ENCODE measurements at regions not wholly inside any gene's neighbourhood (a gene's known extent, or its start where the extent isn't known, plus 50 kb on each side); places are given as distances from the start of the nearest gene placed in this dataset.

- no peak overlapping the region for H3K4me3 Mint-ChIP-seq
- H3K27ac Mint-ChIP-seq = no peak overlapping the region
Observed at GRCh38 chr11:11085580-11085979, 227.7 kb upstream of the ZBED5 start.

DNA sequence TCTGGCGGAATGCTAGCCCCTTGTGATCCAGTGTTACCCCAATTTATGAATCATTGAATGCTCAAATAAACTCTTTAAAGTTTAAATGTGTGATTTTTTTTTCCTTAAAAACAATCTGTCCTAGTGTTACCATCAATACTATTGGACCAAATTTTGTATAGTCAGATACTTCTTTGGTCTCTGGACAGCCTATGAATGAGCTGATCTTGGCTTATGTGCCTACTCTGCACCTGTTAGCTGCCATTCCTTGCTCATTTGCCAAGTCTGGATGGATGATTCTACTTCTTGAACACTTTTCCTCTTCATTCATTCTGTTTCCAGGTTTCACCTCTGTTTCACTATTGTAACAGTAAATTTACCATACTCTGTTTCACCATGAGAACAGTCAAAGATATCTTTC, 226.5 kb upstream of the ZBED5 start:
- Mint-ChIP-seq H3K27ac (no peak overlapping the region), H3K4me3 (no peak overlapping the region)
- no peak for DNase-seq

More at GRCh38 chr11:11085580-11085979, 227.7 kb upstream of the ZBED5 start:
- Mint-ChIP-seq H3K4me1 (ENCODE audit: low read depth) (no peaks in the 10 kb centered on the region), H3K36me3 (ENCODE audit: low read depth) (no peaks in the 10 kb centered on the region), H3K9me3 (peaks cover 5% of the 10 kb centered on the region), H3K27me3 (no peaks in the 10 kb centered on the region)
- no peak for DNase-seq

DNA sequence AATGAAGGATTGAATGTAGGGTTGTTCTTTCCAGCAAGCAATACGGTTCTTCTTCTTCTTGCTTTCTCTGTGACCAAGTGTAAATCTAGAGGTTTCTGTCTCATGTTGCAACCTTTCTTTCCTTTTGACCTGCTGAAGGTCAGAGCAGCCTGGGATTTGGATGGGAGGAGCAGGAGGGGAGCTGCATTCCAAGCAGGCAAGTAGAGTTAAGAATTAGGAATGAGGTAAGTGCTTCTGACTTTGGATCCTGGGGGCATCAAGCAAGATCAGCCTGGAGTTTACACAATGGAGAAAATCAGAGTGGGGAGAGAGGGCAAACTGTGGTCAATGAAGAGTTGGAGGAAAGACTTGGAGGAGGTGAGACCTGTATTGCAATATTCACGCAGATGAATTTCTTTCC, 225.6 kb upstream of the ZBED5 start:
- DNase-seq = no peak
- H3K4me1 Mint-ChIP-seq (ENCODE audit: low read depth) = no peaks in the 10 kb centered on the region
- H3K27me3 Mint-ChIP-seq = no peaks in the 10 kb centered on the region
- H3K4me3 Mint-ChIP-seq = no peak overlapping the region
- H3K9me3 Mint-ChIP-seq = no peaks in the 10 kb centered on the region
- no peak overlapping the region for H3K27ac Mint-ChIP-seq
- H3K36me3 Mint-ChIP-seq (ENCODE audit: low read depth) = no peaks in the 10 kb centered on the region

More for the DNA sequence above, 226.5 kb upstream of the ZBED5 start:
- H3K4me1 Mint-ChIP-seq (ENCODE audit: low read depth) = no peaks in the 10 kb centered on the region
- H3K9me3 Mint-ChIP-seq = no peaks in the 10 kb centered on the region
- no peaks in the 10 kb centered on the region for H3K27me3 Mint-ChIP-seq
- no peaks in the 10 kb centered on the region for H3K36me3 Mint-ChIP-seq (ENCODE audit: low read depth)

DNA sequence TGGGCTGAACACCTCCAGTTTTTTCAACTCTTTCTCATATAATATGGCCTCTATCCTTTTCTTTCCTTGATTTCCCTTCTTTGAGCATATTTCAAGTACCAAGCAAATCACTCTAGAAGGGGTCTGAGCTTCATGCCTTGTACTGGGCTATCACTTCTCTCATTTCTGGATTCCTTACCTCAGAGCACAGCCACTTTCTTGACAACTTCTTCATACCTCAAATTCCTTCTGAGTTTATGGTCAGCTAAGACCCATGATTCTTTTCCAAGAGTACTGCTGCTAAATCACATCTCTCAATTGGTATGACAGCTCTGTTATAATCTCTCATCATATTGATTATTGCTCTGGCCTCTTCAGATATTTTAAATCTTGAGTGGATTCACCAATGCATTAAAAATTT, 224.8 kb upstream of the ZBED5 start:
- no peaks in the 10 kb centered on the region for H3K36me3 Mint-ChIP-seq (ENCODE audit: low read depth)
- H3K9me3 Mint-ChIP-seq = no peaks in the 10 kb centered on the region
- DNase-seq = no peak
- H3K27ac Mint-ChIP-seq = no peak overlapping the region
- H3K4me1 Mint-ChIP-seq (ENCODE audit: low read depth) = no peaks in the 10 kb centered on the region
- H3K4me3 Mint-ChIP-seq = no peak overlapping the region
- no peaks in the 10 kb centered on the region for H3K27me3 Mint-ChIP-seq

DNA sequence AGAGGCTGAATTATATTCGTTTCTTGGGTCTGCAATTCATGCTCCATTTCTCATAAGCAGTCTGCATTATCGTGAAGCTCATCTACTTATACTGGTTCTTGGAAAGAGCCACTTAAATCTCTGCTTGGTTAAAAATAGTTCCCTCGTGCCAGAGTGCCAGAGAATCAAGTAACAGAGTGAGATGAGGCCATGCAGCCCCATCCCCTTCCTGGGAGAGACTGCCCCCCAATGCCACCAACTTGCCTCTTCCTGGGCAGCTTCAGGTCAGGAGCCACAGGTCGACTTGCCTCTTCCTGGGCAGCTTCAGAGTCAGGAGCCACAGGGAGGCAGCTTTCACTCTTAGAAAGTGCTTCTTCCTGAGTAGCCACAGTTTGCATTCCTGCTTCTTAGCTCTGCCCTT, 223.9 kb upstream of the ZBED5 start:
- H3K27me3 Mint-ChIP-seq = no peaks in the 10 kb centered on the region
- no peaks in the 10 kb centered on the region for H3K36me3 Mint-ChIP-seq (ENCODE audit: low read depth)
- DNase-seq = no peak
- H3K4me3 Mint-ChIP-seq = no peak overlapping the region
- H3K4me1 Mint-ChIP-seq (ENCODE audit: low read depth) = peaks cover 6% of the 10 kb centered on the region
- H3K9me3 Mint-ChIP-seq = no peaks in the 10 kb centered on the region
- no peak overlapping the region for H3K27ac Mint-ChIP-seq

- no peak overlapping the region for H3K4me3 Mint-ChIP-seq
- DNase-seq = no peak
- H3K9me3 Mint-ChIP-seq = no peaks in the 10 kb centered on the region
- no peaks in the 10 kb centered on the region for H3K36me3 Mint-ChIP-seq (ENCODE audit: low read depth)
- no peaks in the 10 kb centered on the region for H3K27me3 Mint-ChIP-seq
- no peak overlapping the region for H3K27ac Mint-ChIP-seq
- peaks cover 8% of the 10 kb centered on the region for H3K4me1 Mint-ChIP-seq (ENCODE audit: low read depth)
Observed at GRCh38 chr11:11081288-11081687, 223.4 kb upstream of the ZBED5 start.

DNA sequence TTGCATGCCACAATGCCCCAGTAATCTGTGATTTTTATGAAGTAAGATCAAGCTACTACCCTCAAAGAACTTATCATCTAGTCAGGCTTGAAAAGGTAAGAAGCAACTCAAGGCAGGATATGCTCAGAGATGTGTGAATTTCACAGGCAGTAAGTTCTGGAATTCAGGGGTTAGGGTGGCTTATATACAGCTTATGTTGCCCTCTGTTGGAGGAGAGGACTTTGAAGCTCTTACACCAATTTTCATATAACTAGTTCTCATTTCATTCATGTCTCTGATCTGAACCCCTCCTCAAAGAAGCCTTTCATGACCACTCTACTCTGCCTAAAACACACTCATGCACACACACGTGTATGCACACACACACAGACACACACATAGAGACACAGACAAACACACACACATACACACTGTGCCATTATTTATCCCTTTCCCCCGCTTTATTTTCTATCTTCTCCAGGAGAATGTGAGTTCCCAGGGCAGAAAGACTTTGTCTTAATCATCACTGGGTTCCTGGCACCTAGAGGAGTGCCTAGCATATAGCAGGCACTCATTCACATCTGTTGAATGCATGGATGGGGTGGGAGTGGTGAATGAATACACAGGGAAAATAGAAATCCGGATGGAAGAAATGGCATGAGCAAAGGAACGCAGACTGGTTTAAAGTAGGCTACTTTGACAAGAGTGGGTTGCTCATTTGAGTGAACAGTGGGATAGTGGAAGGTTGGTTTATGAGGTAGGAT, 220.7 kb upstream of the ZBED5 start:
- Mint-ChIP-seq H3K4me1 (ENCODE audit: low read depth) (peaks cover 17% of the 10 kb centered on the region), H3K36me3 (ENCODE audit: low read depth) (no peaks in the 10 kb centered on the region), H3K9me3 (no peaks in the 10 kb centered on the region), H3K27ac (no peak overlapping the region), H3K27me3 (no peaks in the 10 kb centered on the region), H3K4me3 (no peak overlapping the region)
- DNase-seq = no peak

- no peaks in the 10 kb centered on the region for H3K9me3 Mint-ChIP-seq
- no peaks in the 10 kb centered on the region for H3K27me3 Mint-ChIP-seq
- H3K4me1 Mint-ChIP-seq (ENCODE audit: low read depth) = peaks cover 20% of the 10 kb centered on the region
- no peak overlapping the region for H3K27ac Mint-ChIP-seq
- no peak for DNase-seq
- no peaks in the 10 kb centered on the region for H3K36me3 Mint-ChIP-seq (ENCODE audit: low read depth)
- no peak overlapping the region for H3K4me3 Mint-ChIP-seq
Observed at GRCh38 chr11:11077898-11078297, 220.0 kb upstream of the ZBED5 start.

GRCh38 chr11:11076879-11077278, 219.0 kb upstream of the ZBED5 start:
- Mint-ChIP-seq H3K27ac (no peak overlapping the region), H3K9me3 (no peaks in the 10 kb centered on the region), H3K4me1 (ENCODE audit: low read depth) (peaks cover 20% of the 10 kb centered on the region), H3K4me3 (no peak overlapping the region), H3K27me3 (no peaks in the 10 kb centered on the region), H3K36me3 (ENCODE audit: low read depth) (no peaks in the 10 kb centered on the region)
- no peak for DNase-seq

DNA sequence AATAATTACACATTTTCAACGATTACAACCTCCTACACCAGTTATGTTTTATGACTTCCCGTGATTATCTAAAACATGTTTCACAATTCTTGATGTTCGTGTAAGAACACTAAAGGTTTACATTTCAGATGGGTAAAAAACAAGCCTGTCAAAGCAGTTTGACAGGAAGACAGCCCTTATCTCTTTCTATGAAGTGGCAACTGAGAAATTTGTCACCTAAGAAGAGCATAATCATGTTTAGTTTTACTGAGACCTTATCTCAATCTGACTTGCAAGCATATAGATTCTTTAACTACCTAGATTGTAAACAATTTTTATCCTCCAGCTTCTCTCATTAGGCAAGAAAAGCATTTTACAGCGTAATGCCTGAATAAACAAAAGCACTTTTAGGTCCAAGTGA, 218.4 kb upstream of the ZBED5 start:
- Mint-ChIP-seq H3K4me1 (ENCODE audit: low read depth) (peaks cover 20% of the 10 kb centered on the region), H3K4me3 (no peak overlapping the region), H3K36me3 (ENCODE audit: low read depth) (no peaks in the 10 kb centered on the region), H3K27me3 (no peaks in the 10 kb centered on the region), H3K27ac (no peak overlapping the region), H3K9me3 (no peaks in the 10 kb centered on the region)
- DNase-seq = no peak

DNA sequence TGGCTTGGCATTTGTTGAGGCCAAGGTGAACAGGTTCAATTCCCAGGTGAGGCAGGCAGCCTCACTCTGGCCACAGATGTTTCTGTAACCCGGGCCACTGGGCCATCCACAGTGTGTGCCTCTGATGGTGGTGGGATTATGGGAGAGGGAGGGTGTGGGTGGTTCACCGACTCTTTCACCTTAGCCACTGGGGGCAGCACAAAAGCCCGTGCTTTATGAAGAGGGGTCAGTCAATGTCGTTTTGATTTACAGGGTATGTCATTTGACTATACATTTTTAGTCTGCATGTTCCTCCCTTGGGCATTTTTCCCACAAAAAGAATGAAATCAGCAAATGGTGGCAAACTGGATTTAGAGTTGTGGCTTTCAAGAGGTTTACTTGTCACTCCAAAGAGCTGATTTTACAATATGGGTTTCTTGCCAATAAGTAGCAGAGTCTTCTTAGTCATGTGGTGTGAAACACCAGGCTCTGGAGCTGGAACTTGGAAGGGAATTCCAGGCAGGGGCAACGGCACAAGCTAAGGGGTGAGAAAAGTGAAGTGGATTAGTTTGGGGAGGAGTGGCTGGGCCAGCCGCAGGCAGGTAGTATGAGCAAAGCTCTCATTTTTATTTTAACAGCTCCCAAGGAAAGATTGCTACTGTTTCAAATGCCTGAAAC, 217.8 kb upstream of the ZBED5 start:
- H3K4me1 Mint-ChIP-seq (ENCODE audit: low read depth) = peaks cover 20% of the 10 kb centered on the region
- DNase-seq = no peak
- H3K27me3 Mint-ChIP-seq = no peaks in the 10 kb centered on the region
- H3K27ac Mint-ChIP-seq = no peak overlapping the region
- no peaks in the 10 kb centered on the region for H3K9me3 Mint-ChIP-seq
- H3K36me3 Mint-ChIP-seq (ENCODE audit: low read depth) = no peaks in the 10 kb centered on the region
- H3K4me3 Mint-ChIP-seq = no peak overlapping the region

DNA sequence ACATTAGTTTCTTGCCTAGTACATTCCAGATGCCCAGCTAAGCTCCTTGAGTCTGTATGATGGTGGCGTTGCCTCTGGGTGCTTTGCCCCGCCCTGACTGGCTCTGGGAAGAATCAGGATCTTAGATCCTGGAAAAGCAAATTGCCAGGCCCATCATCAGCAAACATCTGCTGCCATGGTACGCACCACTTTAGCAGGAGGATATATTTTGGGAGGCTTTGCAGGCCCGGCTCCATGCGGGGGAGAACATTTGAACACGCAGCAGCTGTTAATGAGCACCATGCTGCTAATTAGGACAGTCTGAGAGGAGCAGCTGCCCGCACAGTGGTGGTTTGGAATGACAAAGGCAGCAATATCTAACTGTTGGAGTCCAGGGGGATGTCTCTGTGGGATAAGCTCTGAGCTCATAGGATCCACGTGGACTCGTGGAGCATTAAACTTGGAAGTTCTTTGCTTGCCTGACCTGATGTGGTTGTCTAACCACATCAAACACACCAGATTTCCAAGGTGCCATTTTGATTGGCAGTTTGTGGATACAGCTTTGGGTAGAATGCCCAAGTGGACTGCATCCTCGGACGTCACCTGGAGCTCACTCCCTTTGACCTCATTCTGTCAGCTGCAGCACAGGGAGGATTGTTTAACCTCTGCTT, 217.0 kb upstream of the ZBED5 start:
- Mint-ChIP-seq H3K4me1 (ENCODE audit: low read depth) (peaks cover 20% of the 10 kb centered on the region), H3K27ac (no peak overlapping the region), H3K27me3 (no peaks in the 10 kb centered on the region), H3K36me3 (ENCODE audit: low read depth) (no peaks in the 10 kb centered on the region), H3K9me3 (no peaks in the 10 kb centered on the region), H3K4me3 (no peak overlapping the region)
- no peak for DNase-seq

DNA sequence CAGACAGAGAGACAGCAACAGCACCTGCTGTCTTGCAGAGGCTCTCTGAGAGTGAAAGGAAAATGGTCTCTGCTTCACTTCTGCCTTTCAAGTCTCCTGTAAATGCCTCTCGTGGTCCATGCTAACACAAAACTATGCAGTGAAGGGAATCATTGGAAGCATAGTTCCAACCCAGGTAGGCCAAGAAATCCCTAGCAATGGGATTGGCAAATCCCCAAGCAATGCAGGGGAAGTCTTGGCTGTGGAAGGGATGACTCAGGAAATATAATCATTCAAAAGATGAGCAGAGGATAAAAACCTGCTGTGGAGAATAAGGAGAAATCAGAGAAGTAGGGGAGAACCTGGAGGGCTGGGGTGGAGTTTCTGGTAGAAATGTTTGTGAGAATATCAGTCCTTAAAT, 216.1 kb upstream of the ZBED5 start:
- peaks cover 20% of the 10 kb centered on the region for H3K4me1 Mint-ChIP-seq (ENCODE audit: low read depth)
- no peaks in the 10 kb centered on the region for H3K27me3 Mint-ChIP-seq
- no peaks in the 10 kb centered on the region for H3K9me3 Mint-ChIP-seq
- no peak overlapping the region for H3K4me3 Mint-ChIP-seq
- DNase-seq = no peak
- H3K27ac Mint-ChIP-seq = no peak overlapping the region
- no peaks in the 10 kb centered on the region for H3K36me3 Mint-ChIP-seq (ENCODE audit: low read depth)

DNA sequence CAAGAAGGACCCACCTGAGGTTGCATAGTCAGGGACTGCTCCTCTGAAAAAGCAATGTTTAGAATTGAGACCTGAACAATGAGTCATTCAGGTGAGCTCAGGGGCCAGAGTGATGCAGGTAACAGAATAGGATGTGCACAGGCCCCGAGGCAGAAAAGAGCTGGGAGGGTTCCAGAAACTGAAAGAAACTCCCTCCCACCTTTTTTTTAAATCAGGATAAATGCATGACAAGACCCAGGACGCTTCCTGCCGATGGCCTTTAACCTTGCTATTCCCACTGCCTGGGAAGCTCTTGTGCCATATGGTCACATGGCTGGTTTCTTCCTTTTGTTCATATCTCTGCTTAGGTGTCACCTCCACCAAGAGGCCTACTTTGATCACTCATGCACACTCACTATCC, 214.2 kb upstream of the ZBED5 start:
- no peaks in the 10 kb centered on the region for H3K27me3 Mint-ChIP-seq
- no peak for DNase-seq
- no peak overlapping the region for H3K4me3 Mint-ChIP-seq
- no peaks in the 10 kb centered on the region for H3K36me3 Mint-ChIP-seq (ENCODE audit: low read depth)
- no peak overlapping the region for H3K27ac Mint-ChIP-seq
- peaks cover 17% of the 10 kb centered on the region for H3K4me1 Mint-ChIP-seq (ENCODE audit: low read depth)
- no peaks in the 10 kb centered on the region for H3K9me3 Mint-ChIP-seq

GRCh38 chr11:11071486-11071885, 213.6 kb upstream of the ZBED5 start:
- Mint-ChIP-seq H3K27ac (no peak overlapping the region), H3K36me3 (ENCODE audit: low read depth) (no peaks in the 10 kb centered on the region), H3K4me3 (no peak overlapping the region), H3K27me3 (no peaks in the 10 kb centered on the region), H3K9me3 (no peaks in the 10 kb centered on the region), H3K4me1 (ENCODE audit: low read depth) (peaks cover 14% of the 10 kb centered on the region)
- no peak for DNase-seq

Measured in activated T-cell treated with anti-CD3 and anti-CD28 coated beads, Interleukin-2, amount 50 U/mL, for 24 hours (primary cell).